ENCODE measurements at regions not wholly inside any gene's neighbourhood (a gene's known extent, or its start where the extent isn't known, plus 50 kb on each side); places are given as distances from the start of the nearest gene placed in this dataset.

DNA sequence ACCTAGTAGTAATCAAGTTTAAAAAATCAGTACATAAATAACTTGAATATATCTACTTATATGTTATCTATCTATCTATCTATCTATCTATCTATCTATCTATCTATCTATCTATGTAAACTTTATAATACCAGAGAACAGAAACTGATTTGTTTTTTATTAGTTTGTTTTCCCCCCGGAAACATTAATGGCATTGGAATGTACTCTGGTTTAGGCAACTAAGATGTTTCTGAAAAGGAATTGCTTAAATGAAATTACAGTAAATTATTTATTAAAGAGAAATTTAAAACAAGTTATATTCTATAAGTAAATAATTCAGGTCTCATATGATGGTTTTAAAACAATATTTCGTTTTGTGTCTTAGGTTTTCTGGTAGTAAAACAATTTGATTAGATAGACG, 681.0 kb upstream of the ADAMTS5 start:
- TF ChIP-seq EZH2 (IDR thresholded peaks at IDR 0.05; ENCODE audit: insufficient read depth, poor library complexity, severe bottlenecking) (no peak), EZH2phosphoT487 (IDR thresholded peaks at IDR 0.05; ENCODE audit: insufficient read depth, low read depth) (no peak)

All from GM23248 (cell line).